GM18499 (cell line): ENCODE measurements at regions not wholly inside any gene's neighbourhood (a gene's known extent, or its start where the extent isn't known, plus 50 kb on each side); places are given as distances from the start of the nearest gene placed in this dataset.
"Not testable (repeated sequence)": the region's sequence is repeated elsewhere in the genome, so short reads cannot be mapped to it uniquely, and the experiment has no call there.

Experiments used
- ATAC-seq: cut with Tn5 transposase; IDR thresholded peaks from one replicate; pipeline ENCODE4 v1.9.1; 2021; ENCODE audit warnings: moderate number of reproducible peaks; ENCODE audit not compliant: insufficient read depth, unreplicated experiment

GRCh38 chr2:145789636-145790035, 1269.7 kb upstream of the ZEB2 start:
- ATAC-seq = no peak

DNA sequence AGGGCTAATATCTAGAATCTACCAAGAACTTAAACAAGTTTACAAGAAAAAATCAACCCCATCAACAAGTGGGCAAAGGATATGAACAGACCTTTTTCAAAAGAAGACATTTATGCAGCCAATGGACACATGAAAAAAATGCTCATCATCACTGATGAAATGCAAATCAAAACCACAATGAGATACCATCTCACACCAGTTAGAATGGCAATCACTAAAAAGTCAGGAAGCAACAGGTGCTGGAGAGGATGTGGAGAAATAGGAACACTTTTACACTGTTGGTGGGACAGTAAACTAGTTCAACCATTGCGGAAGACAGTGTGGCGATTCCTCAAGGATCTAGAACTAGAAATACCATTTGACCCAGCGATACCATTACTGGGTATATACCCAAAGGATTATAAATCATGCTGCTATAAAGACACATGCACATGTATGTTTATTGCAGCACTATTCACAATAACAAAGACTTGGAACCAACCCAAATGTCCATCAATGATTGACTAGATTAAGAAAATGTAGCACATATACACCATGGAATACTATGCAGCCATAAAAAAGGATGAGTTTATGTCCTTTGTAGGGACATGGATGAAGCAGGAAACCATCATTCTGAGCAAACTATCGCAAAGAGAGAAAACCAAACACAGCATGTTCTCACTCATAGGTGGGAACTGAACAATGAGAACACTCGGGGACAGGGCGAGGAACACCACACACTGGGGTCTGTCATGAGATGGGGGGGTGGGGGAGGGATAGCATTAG, 1267.9 kb upstream of the ZEB2 start:
- not testable (repeated sequence) for ATAC-seq

DNA sequence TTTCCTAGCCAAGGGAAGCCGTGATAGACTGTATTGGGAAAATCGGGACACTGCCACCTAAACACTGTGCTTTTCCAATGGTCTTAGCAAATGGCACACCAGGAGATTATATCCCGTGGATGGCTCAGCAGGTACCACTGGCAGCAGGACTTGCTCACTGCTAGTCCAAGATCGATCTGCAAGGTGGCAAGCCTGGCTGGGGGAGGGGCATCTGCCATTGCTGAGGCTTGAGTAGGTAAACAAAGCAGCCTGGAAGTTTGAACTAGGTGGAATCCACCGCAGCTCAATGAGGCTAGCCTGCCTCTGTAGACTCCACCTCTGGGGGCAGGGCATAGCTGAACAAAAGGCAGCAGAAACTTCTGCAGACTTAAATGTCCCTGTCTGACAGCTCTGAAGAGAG, 1262.7 kb upstream of the ZEB2 start:
- ATAC-seq = not testable (repeated sequence)

GRCh38 chr2:145777914-145778313, 1258.0 kb upstream of the ZEB2 start:
- ATAC-seq = no peak

DNA sequence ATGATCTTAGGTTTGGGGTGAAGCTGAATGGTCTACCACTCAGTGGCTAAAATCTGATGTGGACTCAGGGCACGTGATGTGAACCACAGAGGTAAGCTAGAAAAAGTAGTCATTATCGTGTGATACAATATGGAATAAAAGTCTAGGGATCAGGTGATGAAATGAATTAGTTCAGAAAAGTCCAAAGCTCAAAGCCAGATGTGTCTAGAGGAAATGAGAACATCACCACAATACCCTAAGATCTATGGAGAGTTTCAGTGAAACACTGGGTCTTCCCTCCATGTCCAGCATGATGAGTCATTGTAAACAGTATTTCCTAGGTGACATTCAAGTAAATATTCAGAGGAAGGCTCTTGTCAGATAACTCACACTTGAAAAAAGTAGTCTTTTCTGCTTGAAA, 1257.4 kb upstream of the ZEB2 start:
- ATAC-seq = no peak

- no peak for ATAC-seq
Observed at GRCh38 chr2:145775591-145775990, 1255.7 kb upstream of the ZEB2 start.

DNA sequence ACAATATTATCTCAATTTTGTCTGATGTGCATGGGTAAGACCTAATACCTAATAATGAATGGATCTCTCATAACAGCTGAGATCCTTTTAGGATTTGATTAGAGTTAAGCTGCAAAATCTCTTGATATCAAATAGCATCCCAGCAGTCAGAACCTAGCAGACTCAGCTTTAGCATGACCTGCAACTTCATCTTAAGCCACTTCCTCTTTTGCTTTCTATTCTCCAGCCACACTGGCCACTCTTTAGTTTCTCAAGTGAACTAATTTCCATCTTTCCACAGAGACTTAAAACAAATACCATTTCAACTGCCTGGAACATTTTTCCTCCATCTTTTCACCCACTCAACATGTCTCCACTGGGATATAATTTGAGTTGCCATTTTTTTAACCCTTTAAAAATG, 1251.6 kb upstream of the ZEB2 start:
- peak; percentile 97 for ATAC-seq

GRCh38 chr2:145769011-145769716, 1249.2 kb upstream of the ZEB2 start:
- no peak for ATAC-seq

DNA sequence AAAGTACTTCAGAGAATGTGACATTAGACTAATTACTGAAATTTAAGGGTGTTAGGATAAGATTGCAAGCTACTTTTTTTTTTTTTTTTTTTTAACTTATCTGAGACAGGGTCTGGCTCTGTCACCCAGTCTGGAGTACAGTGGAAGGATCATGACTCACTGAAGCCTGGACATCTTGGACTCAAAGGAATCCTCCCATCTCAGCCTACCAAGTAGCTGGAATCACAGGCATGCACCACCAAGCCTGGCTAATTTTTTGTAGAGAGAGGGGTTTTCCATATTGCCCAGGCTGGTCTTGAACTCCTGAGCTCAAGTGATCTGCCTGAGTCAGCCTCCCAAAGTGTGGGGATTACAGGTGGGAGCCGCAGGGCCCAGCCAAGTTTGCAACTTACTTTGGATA, 1246.0 kb upstream of the ZEB2 start:
- ATAC-seq = no peak

GRCh38 chr2:145764631-145765030, 1244.7 kb upstream of the ZEB2 start:
- no peak for ATAC-seq

GRCh38 chr2:145760781-145761649, 1241.1 kb upstream of the ZEB2 start:
- ATAC-seq = no peak

DNA sequence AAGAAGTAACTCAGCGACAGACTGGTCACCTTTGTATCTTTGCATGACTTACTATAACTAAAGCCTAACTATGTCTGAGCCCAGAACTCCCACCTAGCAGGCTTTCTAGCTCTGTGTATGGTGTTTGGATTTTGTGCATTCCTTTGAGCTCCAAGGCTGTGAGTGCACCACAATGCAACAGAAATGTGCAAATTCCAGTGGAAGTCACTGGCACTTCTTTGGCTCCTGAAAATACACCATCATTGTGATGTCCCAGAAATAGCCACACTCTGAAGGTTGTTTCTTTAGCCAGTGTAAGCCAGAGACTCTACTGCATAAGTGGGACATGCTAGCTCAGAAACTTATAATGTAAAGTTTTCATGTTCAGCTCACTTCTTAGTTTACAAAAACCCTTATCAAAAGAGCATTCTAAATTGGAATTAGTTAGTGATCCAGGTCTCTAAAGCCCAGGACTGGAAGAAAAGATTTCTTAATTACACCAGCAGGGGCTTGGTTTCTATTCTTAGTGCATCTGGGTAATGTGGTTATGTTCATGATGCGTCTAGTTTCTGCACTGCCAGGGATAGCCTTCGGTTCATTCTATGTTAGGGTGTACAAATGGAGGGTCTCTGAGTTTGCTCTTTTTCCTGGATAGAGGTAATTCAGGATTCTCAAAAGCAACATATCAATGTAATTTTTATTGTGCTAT, 1239.5 kb upstream of the ZEB2 start:
- ATAC-seq = no peak

GRCh38 chr2:145757503-145758246, 1237.8 kb upstream of the ZEB2 start:
- ATAC-seq = no peak

- no peak for ATAC-seq
Observed at GRCh38 chr2:145755019-145755837, 1235.3 kb upstream of the ZEB2 start.

- no peak for ATAC-seq
Observed at GRCh38 chr2:145753966-145754365, 1234.0 kb upstream of the ZEB2 start.

DNA sequence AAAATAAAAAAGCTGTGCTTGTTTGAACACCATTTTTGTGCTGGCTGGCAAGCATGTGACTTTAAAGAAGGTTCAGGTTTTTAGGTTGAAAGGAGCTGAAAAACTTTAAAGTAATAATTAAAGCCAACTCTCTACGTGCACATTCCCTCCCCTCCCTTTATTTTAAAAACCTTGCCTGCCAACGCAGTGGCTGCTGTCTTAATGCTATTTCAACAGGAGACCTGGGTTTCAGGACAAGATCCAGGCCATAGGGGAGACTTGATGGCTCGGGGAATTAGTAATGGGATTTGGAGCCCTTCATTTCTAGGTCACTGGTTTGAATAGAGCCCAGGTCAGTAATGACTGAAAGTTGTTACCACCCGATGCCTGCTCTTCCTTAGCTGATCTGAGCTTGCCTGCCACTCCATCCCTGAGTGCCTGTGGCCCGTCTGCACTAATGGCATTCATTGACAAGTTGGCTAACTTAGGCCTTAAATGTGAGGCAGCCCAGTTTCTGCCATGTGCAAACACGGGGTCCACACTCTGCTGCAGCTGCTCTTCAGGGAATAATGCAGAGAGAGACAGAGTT, 1233.2 kb upstream of the ZEB2 start:
- ATAC-seq = no peak

DNA sequence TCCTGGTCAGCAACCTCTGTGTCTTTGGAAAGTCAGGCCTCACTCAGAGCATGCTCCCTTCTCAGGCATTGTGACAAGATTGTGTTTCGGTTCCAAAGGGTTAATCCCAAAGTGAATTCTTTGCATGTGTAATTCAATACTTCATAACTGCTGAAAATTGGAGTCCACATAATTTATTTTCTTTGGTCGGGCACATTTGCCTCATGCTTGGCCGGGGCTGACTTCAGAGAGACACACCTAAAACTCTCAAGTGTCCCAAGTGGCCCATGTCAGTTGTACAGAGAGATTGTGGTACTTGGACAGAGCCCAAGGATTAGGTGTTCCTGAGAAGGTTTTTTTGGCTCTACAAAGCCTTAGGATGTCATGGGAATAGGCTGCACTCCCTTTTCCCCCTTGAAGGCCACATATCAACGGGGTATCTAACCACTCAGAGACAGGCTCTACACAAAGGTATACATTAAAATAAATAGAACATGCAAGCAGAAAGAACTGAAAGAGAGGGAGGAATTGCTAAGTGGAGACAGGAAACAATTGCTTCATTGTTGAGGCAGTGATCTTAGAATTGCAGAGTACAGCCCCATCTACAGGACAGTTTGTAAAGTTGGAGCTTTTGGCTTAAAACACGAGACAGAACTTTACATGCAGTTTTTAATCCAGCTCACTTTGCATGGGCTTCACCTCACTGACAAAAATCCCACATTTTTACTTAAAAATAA, 1232.3 kb upstream of the ZEB2 start:
- ATAC-seq = peak; percentile 3

- ATAC-seq = peak; percentile 92
Observed at GRCh38 chr2:145751629-145752028, 1231.7 kb upstream of the ZEB2 start.
